MCF 10A (cell line): ENCODE measurements at regions not wholly inside any gene's neighbourhood (a gene's known extent, or its start where the extent isn't known, plus 50 kb on each side); places are given as distances from the start of the nearest gene placed in this dataset.

Experiments used
- BruUV-seq: library from RNA; stranded (reverse); fragments of 400-500 nt; replicated peaks from 2 replicates; lab custom pipeline; 2021; lab: Mats Ljungman, UMichigan
- CTCF ChIA-PET: fragments of 300-600 bp; sonication (Branson Sonifier 250); formaldehyde crosslinking; extraction: SDS; loops from one replicate; lab custom pipeline; 2021; ENCODE audit warnings: antibody characterized with exemption, inconsistent platforms; lab: Yijun Ruan, JAX
- POLR2A ChIA-PET: fragments of 300-600, 350-650 bp; sonication (Branson Sonifier 250); formaldehyde crosslinking; extraction: SDS; loops from one replicate; lab custom pipeline; 2020; ENCODE audit warnings: antibody characterized with exemption, inconsistent platforms; lab: Yijun Ruan, JAX
- DNase-seq: peaks from one replicate; pipeline ENCODE4 v3.0.0-alpha.2; 2018; ENCODE audit not compliant: unreplicated experiment
- H3K27ac Mint-ChIP-seq: one replicate; pipeline ENCODE4 v1.8.0; 2022; ENCODE audit warnings: mild to moderate bottlenecking, low read depth, mixed read lengths; ENCODE audit not compliant: unreplicated experiment
- H3K27me3 Mint-ChIP-seq: one replicate; pipeline ENCODE4 v1.8.0; 2022; ENCODE audit warnings: mixed read lengths; ENCODE audit not compliant: insufficient read depth, unreplicated experiment
- H3K36me3 Mint-ChIP-seq: one replicate; pipeline ENCODE4 v1.8.0; 2022; ENCODE audit warnings: mild to moderate bottlenecking, moderate library complexity, mixed read lengths; ENCODE audit not compliant: insufficient read depth, unreplicated experiment
- H3K4me1 Mint-ChIP-seq: one replicate; pipeline ENCODE4 v1.8.0; 2022; ENCODE audit warnings: mixed read lengths; ENCODE audit not compliant: insufficient read depth, unreplicated experiment
- H3K4me3 Mint-ChIP-seq: one replicate; pipeline ENCODE4 v1.8.0; 2022; ENCODE audit warnings: mild to moderate bottlenecking, moderate library complexity, mixed read lengths; ENCODE audit not compliant: unreplicated experiment
- H3K9me3 Mint-ChIP-seq: one replicate; pipeline ENCODE4 v1.8.0; 2022; ENCODE audit warnings: mixed read lengths; ENCODE audit not compliant: unreplicated experiment
- intact Hi-C: fragments of 100-400 bp; cut with micrococcal nuclease; formaldehyde crosslinking; loops from 2 replicates; pipeline ENCODE4 v1.14.1; 2022
- TF ChIP-seq, protein P1 (sequence below): fragments of 200-600 bp; IDR thresholded peaks from one replicate; pipeline ENCODE4 v1.8.0; 2022; ENCODE audit warnings: antibody characterized with exemption, mild to moderate bottlenecking; ENCODE audit not compliant: unreplicated experiment

DNA sequence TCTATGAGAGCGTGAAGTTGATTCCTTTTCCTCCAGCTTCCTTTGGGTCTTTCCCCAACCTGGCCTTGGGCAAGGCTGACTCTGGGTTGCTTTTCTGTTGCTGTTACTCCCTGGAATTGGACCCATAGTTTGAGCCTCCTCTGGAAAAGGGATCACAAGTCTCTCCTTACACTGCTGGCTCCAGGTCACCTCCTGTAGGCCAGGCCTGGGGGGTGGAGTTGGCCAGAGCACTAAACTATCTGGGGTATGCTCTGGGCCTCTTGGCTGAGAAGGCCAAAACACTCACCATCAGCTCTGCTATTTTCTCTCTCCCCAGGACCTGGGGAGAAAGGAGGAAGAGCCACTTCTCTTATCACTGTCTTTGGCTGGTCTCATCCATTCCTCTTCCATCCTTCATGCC lies 56.5 kb upstream of the NCOA1 start:
- no peak overlapping the region for H3K27ac Mint-ChIP-seq
- ChIA-PET POLR2A (no interaction called here), CTCF (interaction anchor here (1.7 kb wide), 1 partner anchor 12 kb away, joined by 10 read pairs; no protein-coding TSS in a partner anchor)
- intact Hi-C loops, result no loop called here
- BruUV-seq, result no TSS peak
- no peaks in the 10 kb centered on the region for H3K9me3 Mint-ChIP-seq
- TF ChIP-seq, protein P1, sequence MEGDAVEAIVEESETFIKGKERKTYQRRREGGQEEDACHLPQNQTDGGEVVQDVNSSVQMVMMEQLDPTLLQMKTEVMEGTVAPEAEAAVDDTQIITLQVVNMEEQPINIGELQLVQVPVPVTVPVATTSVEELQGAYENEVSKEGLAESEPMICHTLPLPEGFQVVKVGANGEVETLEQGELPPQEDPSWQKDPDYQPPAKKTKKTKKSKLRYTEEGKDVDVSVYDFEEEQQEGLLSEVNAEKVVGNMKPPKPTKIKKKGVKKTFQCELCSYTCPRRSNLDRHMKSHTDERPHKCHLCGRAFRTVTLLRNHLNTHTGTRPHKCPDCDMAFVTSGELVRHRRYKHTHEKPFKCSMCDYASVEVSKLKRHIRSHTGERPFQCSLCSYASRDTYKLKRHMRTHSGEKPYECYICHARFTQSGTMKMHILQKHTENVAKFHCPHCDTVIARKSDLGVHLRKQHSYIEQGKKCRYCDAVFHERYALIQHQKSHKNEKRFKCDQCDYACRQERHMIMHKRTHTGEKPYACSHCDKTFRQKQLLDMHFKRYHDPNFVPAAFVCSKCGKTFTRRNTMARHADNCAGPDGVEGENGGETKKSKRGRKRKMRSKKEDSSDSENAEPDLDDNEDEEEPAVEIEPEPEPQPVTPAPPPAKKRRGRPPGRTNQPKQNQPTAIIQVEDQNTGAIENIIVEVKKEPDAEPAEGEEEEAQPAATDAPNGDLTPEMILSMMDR, result no peak
- H3K36me3 Mint-ChIP-seq, result no peaks in the 10 kb centered on the region
- H3K27me3 Mint-ChIP-seq, result no peaks in the 10 kb centered on the region
- no peak for DNase-seq
- no peaks in the 10 kb centered on the region for H3K4me1 Mint-ChIP-seq
- H3K4me3 Mint-ChIP-seq, result no peak overlapping the region

- no peaks in the 10 kb centered on the region for H3K36me3 Mint-ChIP-seq
- H3K4me3 Mint-ChIP-seq, result no peak overlapping the region
- no TSS peak for BruUV-seq
- no peak for DNase-seq
- no peaks in the 10 kb centered on the region for H3K9me3 Mint-ChIP-seq
- POLR2A ChIA-PET, result interaction anchor here (0.6 to 1.0 kb wide), 3 partner anchors 10 to 290 kb away, joined by 3 to 4 read pairs (median 3); no protein-coding TSS in a partner anchor
- TF ChIP-seq, protein P1, result no peak
- CTCF ChIA-PET, result interaction anchor here (0.6 to 1.8 kb wide), 3 partner anchors 8 to 22 kb away, joined by 3 to 8 read pairs (median 3); no protein-coding TSS in a partner anchor
- H3K27me3 Mint-ChIP-seq, result no peaks in the 10 kb centered on the region
- H3K4me1 Mint-ChIP-seq, result no peaks in the 10 kb centered on the region
- H3K27ac Mint-ChIP-seq, result no peak overlapping the region
- intact Hi-C loops, result no loop called here
These were observed 58.3 kb upstream of the NCOA1 start for GRCh38 chr2:24432735-24433134.

- Mint-ChIP-seq H3K36me3 (no peaks in the 10 kb centered on the region), H3K4me1 (no peaks in the 10 kb centered on the region), H3K27me3 (no peaks in the 10 kb centered on the region), H3K4me3 (no peak overlapping the region), H3K27ac (no peak overlapping the region), H3K9me3 (no peaks in the 10 kb centered on the region)
- TF ChIP-seq, protein P1, result no peak
- POLR2A ChIA-PET, result interaction anchor here (0.6 kb wide), 1 partner anchor 291 kb away, joined by 3 read pairs; no protein-coding TSS in a partner anchor
- intact Hi-C loops, result no loop called here
- CTCF ChIA-PET, result interaction anchor here (0.6 kb wide), 1 partner anchor 21 kb away, joined by 3 read pairs; no protein-coding TSS in a partner anchor
- no TSS peak for BruUV-seq
- DNase-seq, result no peak
These were observed 58.9 kb upstream of the NCOA1 start for GRCh38 chr2:24432121-24432520.

DNA sequence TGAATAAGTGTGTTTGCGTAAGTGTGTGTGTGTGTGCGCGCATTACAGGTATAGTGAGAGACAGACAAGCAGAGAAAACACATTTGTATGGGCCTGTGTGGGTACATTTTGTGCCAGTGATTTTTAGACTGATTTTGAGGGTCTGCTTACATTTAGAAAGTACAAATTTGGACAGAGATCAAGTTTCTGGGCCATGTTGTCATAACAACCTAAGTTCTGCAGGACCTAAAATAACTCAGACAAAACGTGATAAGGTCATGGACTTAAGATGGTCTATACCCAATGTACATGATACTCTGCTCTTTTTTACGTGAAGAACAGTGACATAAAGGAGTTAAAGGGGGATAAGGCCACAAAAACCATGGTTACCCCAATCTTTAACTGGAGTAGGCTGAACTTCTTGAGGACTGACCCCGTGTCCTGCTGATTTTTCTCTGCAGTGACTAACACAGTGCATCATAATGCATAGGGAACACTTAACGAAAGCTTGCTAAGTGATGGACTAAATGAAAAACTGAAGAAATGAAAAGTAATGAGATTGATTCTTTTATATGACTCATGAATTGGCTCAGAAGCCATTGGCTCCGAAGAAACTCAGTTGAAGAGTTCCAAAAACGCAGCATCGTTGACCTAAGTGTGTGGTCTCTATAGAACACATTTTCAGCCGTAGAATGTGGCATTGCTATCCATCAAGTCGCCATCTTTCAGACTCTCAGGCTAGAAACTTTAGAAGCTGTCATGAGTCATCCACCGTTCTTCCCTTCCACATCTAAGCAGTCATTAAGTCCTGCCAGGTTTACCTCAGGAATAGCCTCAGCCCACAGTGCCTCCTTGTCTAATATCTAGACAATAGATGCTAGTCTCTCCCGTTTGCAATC lies 61.6 kb upstream of the NCOA1 start:
- CTCF ChIA-PET, result no interaction called here
- DNase-seq, result no peak
- intact Hi-C loops, result no loop called here
- Mint-ChIP-seq H3K36me3 (no peaks in the 10 kb centered on the region), H3K27ac (no peak overlapping the region), H3K9me3 (no peaks in the 10 kb centered on the region), H3K4me1 (no peaks in the 10 kb centered on the region), H3K4me3 (no peak overlapping the region), H3K27me3 (no peaks in the 10 kb centered on the region)
- TF ChIP-seq, protein P1, result no peak
- BruUV-seq, result no TSS peak
- POLR2A ChIA-PET, result no interaction called here
